Endodermal cell (in vitro differentiated cells): ENCODE measurements at regions not wholly inside any gene's neighbourhood (a gene's known extent, or its start where the extent isn't known, plus 50 kb on each side); places are given as distances from the start of the nearest gene placed in this dataset.

Source experiments
- DNase-seq: peaks from one replicate; pipeline ENCODE4 v3.0.0-alpha.2; 2017
- H3K27ac ChIP-seq: 2 replicates; pipeline ENCODE4 v1.5.1; 2013; ENCODE audit warnings: mild to moderate bottlenecking, low read depth, low read length, moderate library complexity
- H3K27me3 ChIP-seq: 2 replicates; pipeline ENCODE4 v1.6.1; 2013; ENCODE audit warnings: mild to moderate bottlenecking, low read length, moderate library complexity; ENCODE audit not compliant: insufficient read depth, control insufficient read depth, poor library complexity, severe bottlenecking
- H3K36me3 ChIP-seq: 2 replicates; pipeline ENCODE4 v1.7.0; 2013; ENCODE audit warnings: mild to moderate bottlenecking, low read length, moderate library complexity; ENCODE audit not compliant: control insufficient read depth, insufficient read depth
- H3K4me1 ChIP-seq: one replicate; pipeline ENCODE4 v1.7.0; 2013; ENCODE audit warnings: low read length; ENCODE audit not compliant: control insufficient read depth, insufficient read depth
- H3K4me3 ChIP-seq: 2 replicates; pipeline ENCODE4 v1.5.1; 2013; ENCODE audit warnings: mild to moderate bottlenecking, low read length, moderate library complexity
- H3K9ac ChIP-seq: 2 replicates; pipeline ENCODE4 v1.6.1; 2013; ENCODE audit warnings: mild to moderate bottlenecking, low read length, moderate library complexity; ENCODE audit not compliant: poor library complexity, severe bottlenecking; ENCODE audit errors: extremely low read depth
- H3K9me3 ChIP-seq: 2 replicates; pipeline ENCODE4 v1.6.1; 2013; ENCODE audit warnings: mild to moderate bottlenecking, low read length, moderate library complexity; ENCODE audit not compliant: control insufficient read depth
- H3K27ac Mint-ChIP-seq: 2 replicates; pipeline ENCODE4 v1.8.0; 2020; ENCODE audit warnings: mixed read lengths
- H3K27me3 Mint-ChIP-seq: 2 replicates; pipeline ENCODE4 v1.8.0; 2021; ENCODE audit warnings: mild to moderate bottlenecking, mixed read lengths; ENCODE audit not compliant: insufficient read depth
- H3K36me3 Mint-ChIP-seq: 2 replicates; pipeline ENCODE4 v1.8.0; 2020; ENCODE audit warnings: low read depth, mixed read lengths
- H3K4me1 Mint-ChIP-seq: 2 replicates; pipeline ENCODE4 v1.8.0; 2020; ENCODE audit warnings: mixed read lengths
- H3K4me3 Mint-ChIP-seq: 2 replicates; pipeline ENCODE4 v1.8.0; 2020; ENCODE audit warnings: mild to moderate bottlenecking, moderate library complexity, mixed read lengths
- H3K9me3 Mint-ChIP-seq: 2 replicates; pipeline ENCODE4 v1.8.0; 2020; ENCODE audit warnings: mild to moderate bottlenecking, mixed read lengths
- WGBS, 2 experiments: methylation state at CpG; one replicate each; pipeline versions ENCODE4 v1.1.5 to v1.1.7; 2013; ENCODE audit warnings: missing lambda C conversion rate in 2 of 2, mixed read lengths in 1 of 2; ENCODE audit not compliant: insufficient coverage in 1 of 2, insufficient read length in 1 of 2; 5-methylcytosine and 5-hydroxymethylcytosine counted together
- TF ChIP-seq, protein P1 (sequence below): fragments of 200-600 bp; sonication (generic); conservative IDR thresholded peaks from 2 replicates; pipeline ENCODE4 v1.5.0; 2021; ENCODE audit warnings: antibody characterized with exemption, mild to moderate bottlenecking

DNA sequence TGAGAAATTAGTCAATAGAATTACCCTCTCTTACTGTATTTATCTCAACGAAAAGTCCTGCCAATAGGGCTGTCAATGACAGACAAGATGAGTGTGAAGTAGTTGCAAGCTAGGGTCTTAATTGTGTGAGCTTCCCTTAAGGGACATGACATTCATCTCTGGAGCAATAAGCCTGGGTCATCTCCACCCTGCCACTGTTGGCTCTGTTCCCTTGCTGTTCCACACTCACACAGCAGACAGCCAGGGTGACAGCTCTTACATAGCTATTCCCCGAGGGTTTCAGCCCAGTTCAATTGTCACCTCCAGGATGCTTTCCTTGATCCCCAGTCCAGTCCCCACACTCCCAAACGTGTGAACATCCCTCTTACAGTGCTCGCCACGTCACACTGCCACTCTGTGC is 215.0 kb downstream of the NXPE2 start:
- H3K4me1 Mint-ChIP-seq, result peaks cover 9% of the 10 kb centered on the region
- H3K36me3 Mint-ChIP-seq, result no peaks in the 10 kb centered on the region
- no peak overlapping the region for H3K27ac Mint-ChIP-seq
- Histone ChIP-seq H3K9me3 (no peaks in the 10 kb centered on the region), H3K4me3 (no peak overlapping the region), H3K27ac (no peak overlapping the region), H3K4me1 (no peaks in the 10 kb centered on the region), H3K9ac (no peak overlapping the region), H3K36me3 (no peaks in the 10 kb centered on the region), H3K27me3 (peaks cover 12% of the 10 kb centered on the region)
- WGBS, 2 experiments, result 94 to 100% methylated on average over 4 to 5 of the region's 5 CpGs
- H3K9me3 Mint-ChIP-seq, result no peaks in the 10 kb centered on the region
- DNase-seq, result no peak
- H3K27me3 Mint-ChIP-seq, result peaks cover 19% of the 10 kb centered on the region
- no peak overlapping the region for H3K4me3 Mint-ChIP-seq
- TF ChIP-seq, protein P1, sequence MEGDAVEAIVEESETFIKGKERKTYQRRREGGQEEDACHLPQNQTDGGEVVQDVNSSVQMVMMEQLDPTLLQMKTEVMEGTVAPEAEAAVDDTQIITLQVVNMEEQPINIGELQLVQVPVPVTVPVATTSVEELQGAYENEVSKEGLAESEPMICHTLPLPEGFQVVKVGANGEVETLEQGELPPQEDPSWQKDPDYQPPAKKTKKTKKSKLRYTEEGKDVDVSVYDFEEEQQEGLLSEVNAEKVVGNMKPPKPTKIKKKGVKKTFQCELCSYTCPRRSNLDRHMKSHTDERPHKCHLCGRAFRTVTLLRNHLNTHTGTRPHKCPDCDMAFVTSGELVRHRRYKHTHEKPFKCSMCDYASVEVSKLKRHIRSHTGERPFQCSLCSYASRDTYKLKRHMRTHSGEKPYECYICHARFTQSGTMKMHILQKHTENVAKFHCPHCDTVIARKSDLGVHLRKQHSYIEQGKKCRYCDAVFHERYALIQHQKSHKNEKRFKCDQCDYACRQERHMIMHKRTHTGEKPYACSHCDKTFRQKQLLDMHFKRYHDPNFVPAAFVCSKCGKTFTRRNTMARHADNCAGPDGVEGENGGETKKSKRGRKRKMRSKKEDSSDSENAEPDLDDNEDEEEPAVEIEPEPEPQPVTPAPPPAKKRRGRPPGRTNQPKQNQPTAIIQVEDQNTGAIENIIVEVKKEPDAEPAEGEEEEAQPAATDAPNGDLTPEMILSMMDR, result no peak

GRCh38 chr11:114896594-114896993 is 218.3 kb downstream of the NXPE2 start:
- H3K4me1 Mint-ChIP-seq, result no peaks in the 10 kb centered on the region
- no peak overlapping the region for H3K27ac Mint-ChIP-seq
- 80 to 83% methylated on average over 1 to 4 of the region's 4 CpGs for WGBS, 2 experiments
- DNase-seq, result no peak
- H3K4me3 ChIP-seq, result no peak overlapping the region
- H3K36me3 Mint-ChIP-seq, result no peaks in the 10 kb centered on the region
- H3K36me3 ChIP-seq, result no peaks in the 10 kb centered on the region
- peaks cover 4% of the 10 kb centered on the region for H3K9me3 ChIP-seq
- TF ChIP-seq, protein P1, result no peak
- H3K4me1 ChIP-seq, result no peaks in the 10 kb centered on the region
- no peaks in the 10 kb centered on the region for H3K9me3 Mint-ChIP-seq
- H3K27me3 ChIP-seq, result peaks cover 12% of the 10 kb centered on the region
- H3K27ac ChIP-seq, result no peak overlapping the region
- H3K4me3 Mint-ChIP-seq, result no peak overlapping the region
- H3K9ac ChIP-seq, result no peak overlapping the region
- peaks cover 20% of the 10 kb centered on the region for H3K27me3 Mint-ChIP-seq

- Histone ChIP-seq H3K4me1 (peaks cover 6% of the 10 kb centered on the region), H3K9me3 (peaks cover 15% of the 10 kb centered on the region), H3K4me3 (no peak overlapping the region), H3K36me3 (no peaks in the 10 kb centered on the region), H3K9ac (no peak overlapping the region), H3K27me3 (peaks cover 19% of the 10 kb centered on the region), H3K27ac (no peak overlapping the region)
- Mint-ChIP-seq H3K27ac (no peak overlapping the region), H3K4me1 (peaks cover 12% of the 10 kb centered on the region), H3K9me3 (peaks cover 7% of the 10 kb centered on the region), H3K27me3 (peaks cover 23% of the 10 kb centered on the region), H3K4me3 (no peak overlapping the region), H3K36me3 (no peaks in the 10 kb centered on the region)
- DNase-seq, result peak; percentile 85
- TF ChIP-seq, protein P1, result peak; percentile 75
- 66% methylated on average over 3 of the region's 3 CpGs; no CpG with 5 or more reads in 1 of the 2 experiments for WGBS, 2 experiments
Measured at GRCh38 chr11:114909866-114910265, 231.5 kb downstream of the NXPE2 start.
